Neutrophil (primary cell): ENCODE measurements at regions not wholly inside any gene's neighbourhood (a gene's known extent, or its start where the extent isn't known, plus 50 kb on each side); places are given as distances from the start of the nearest gene placed in this dataset.

Source experiments
- H3K27ac ChIP-seq: fragments of 200-600 bp; sonication (generic); 2 replicates; pipeline ENCODE4 v1.5.1; 2016; ENCODE audit warnings: mild to moderate bottlenecking, moderate library complexity
- H3K27me3 ChIP-seq: fragments of 200-600 bp; sonication (generic); 2 replicates; pipeline ENCODE4 v1.6.0; 2016; ENCODE audit warnings: mild to moderate bottlenecking
- H3K36me3 ChIP-seq: fragments of 200-600 bp; sonication (generic); 2 replicates; pipeline ENCODE4 v1.5.1; 2017
- H3K4me1 ChIP-seq, 2 experiments: fragments of 200-600 bp in 1 of 2; sonication (generic) in 1 of 2; 1 replicate in 1 of 2; 2 replicates in 1 of 2; pipeline versions ENCODE4 v1.5.1 to v1.6.1; 2013 to 2016; ENCODE audit warnings: low read depth in 1 of 2, low read length in 1 of 2, mild to moderate bottlenecking in 1 of 2, moderate library complexity in 1 of 2; ENCODE audit not compliant: control insufficient read depth in 1 of 2, insufficient read depth in 1 of 2
- H3K4me3 ChIP-seq, 2 experiments: fragments of 200-600 bp in 1 of 2; sonication (generic) in 1 of 2; 1 replicate in 1 of 2; 2 replicates in 1 of 2; pipeline ENCODE4 v1.5.1; 2013 to 2016; ENCODE audit warnings: low read depth in 1 of 2, low read length in 1 of 2, mild to moderate bottlenecking in 1 of 2, moderate library complexity in 1 of 2
- H3K9me3 ChIP-seq: fragments of 200-600 bp; sonication (generic); 2 replicates; pipeline ENCODE4 v1.5.1; 2016
- TF ChIP-seq, protein P1 (sequence below): fragments of 200-600 bp; sonication (generic); IDR thresholded peaks from 2 replicates; pipeline ENCODE4 v1.5.1; 2016; ENCODE audit warnings: antibody characterized with exemption

GRCh38 chr1:38541223-38541622, 318.3 kb downstream of the RRAGC start:
- Histone ChIP-seq H3K27ac (no peak overlapping the region), H3K9me3 (no peaks in the 10 kb centered on the region), H3K4me1 (no peaks in the 10 kb centered on the region), H3K36me3 (no peaks in the 10 kb centered on the region), H3K27me3 (peaks cover 63% of the 10 kb centered on the region), H3K4me3 (no peak overlapping the region)
- TF ChIP-seq, protein P1, sequence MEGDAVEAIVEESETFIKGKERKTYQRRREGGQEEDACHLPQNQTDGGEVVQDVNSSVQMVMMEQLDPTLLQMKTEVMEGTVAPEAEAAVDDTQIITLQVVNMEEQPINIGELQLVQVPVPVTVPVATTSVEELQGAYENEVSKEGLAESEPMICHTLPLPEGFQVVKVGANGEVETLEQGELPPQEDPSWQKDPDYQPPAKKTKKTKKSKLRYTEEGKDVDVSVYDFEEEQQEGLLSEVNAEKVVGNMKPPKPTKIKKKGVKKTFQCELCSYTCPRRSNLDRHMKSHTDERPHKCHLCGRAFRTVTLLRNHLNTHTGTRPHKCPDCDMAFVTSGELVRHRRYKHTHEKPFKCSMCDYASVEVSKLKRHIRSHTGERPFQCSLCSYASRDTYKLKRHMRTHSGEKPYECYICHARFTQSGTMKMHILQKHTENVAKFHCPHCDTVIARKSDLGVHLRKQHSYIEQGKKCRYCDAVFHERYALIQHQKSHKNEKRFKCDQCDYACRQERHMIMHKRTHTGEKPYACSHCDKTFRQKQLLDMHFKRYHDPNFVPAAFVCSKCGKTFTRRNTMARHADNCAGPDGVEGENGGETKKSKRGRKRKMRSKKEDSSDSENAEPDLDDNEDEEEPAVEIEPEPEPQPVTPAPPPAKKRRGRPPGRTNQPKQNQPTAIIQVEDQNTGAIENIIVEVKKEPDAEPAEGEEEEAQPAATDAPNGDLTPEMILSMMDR, result no peak

DNA sequence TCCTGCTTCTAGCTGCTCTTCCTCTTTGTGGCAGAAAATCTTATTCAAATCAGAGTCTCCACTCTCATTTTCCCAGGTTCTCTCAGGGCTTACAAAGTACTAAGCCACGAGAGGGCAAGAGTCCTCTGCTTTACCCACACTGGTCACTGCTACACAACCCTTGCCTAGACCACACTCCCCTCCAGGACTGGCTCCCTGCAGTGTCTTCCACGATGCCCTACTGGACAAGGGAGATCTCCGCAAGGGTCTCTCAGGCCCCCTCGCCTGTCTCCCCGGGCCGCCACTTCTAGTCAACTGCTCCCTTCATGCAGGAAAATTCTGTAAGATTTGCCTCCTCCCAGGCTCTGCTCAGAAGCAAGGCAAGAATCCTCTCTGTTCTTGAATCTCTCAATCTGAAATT, 319.6 kb downstream of the RRAGC start:
- H3K27ac ChIP-seq, result no peak overlapping the region
- no peaks in the 10 kb centered on the region for H3K9me3 ChIP-seq
- H3K27me3 ChIP-seq, result peaks cover 61% of the 10 kb centered on the region
- H3K36me3 ChIP-seq, result no peaks in the 10 kb centered on the region
- TF ChIP-seq, protein P1, result no peak
- no peak overlapping the region for H3K4me3 ChIP-seq
- no peaks in the 10 kb centered on the region for H3K4me1 ChIP-seq

DNA sequence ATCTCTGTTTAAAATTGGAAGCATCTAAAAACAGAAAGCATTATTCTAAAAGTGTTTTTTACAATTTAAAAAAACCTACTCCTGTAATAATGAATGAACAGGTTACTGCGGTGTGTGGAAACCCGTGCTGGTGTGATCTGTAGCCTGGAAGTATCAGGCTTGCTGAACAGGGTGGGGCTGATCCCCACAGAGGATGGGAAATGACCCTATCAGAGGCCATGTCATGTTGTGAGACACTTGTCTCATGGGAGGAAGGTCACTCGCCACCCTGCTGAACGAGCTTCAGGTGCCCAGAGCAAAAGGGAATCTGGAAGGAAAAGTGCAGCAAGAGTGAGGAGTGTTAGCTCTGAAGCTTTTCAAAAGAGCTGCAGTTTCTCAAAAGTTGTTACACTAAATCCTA, 320.7 kb downstream of the RRAGC start:
- H3K36me3 ChIP-seq, result no peaks in the 10 kb centered on the region
- H3K27me3 ChIP-seq, result peaks cover 72% of the 10 kb centered on the region
- H3K4me1 ChIP-seq, result no peaks in the 10 kb centered on the region
- no peak overlapping the region for H3K4me3 ChIP-seq
- H3K9me3 ChIP-seq, result no peaks in the 10 kb centered on the region
- TF ChIP-seq, protein P1, result no peak
- no peak overlapping the region for H3K27ac ChIP-seq

- peaks cover 70% of the 10 kb centered on the region for H3K27me3 ChIP-seq
- no peaks in the 10 kb centered on the region for H3K4me1 ChIP-seq
- H3K4me3 ChIP-seq, result no peak overlapping the region
Observed at GRCh38 chr1:38536089-38536488, 323.5 kb downstream of the RRAGC start.

DNA sequence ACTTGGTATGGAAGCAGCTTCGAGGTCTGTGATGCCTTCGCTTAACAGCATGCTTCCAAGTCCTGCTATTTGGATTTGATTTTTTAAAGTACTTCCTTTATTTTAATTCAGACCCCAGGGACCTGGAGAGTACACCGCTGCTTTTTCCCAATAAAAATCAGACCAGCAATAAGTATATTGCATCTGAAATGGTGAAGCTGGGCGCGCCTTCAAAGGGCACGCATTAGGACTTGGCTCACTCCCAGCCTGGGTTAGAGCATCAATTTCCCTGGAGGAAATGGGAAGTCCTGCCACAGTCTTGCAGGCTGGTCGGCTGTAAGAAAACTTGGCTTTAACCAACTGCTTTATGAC, 325.1 kb downstream of the RRAGC start:
- peaks cover 54% of the 10 kb centered on the region for H3K27me3 ChIP-seq
- H3K36me3 ChIP-seq, result no peaks in the 10 kb centered on the region
- no peak overlapping the region for H3K27ac ChIP-seq
- no peaks in the 10 kb centered on the region for H3K9me3 ChIP-seq
- no peak overlapping the region for H3K4me3 ChIP-seq
- TF ChIP-seq, protein P1, result no peak
- H3K4me1 ChIP-seq, result no peaks in the 10 kb centered on the region

More at GRCh38 chr1:38536089-38536488, 323.5 kb downstream of the RRAGC start:
- no peak overlapping the region for H3K27ac ChIP-seq
- H3K9me3 ChIP-seq, result no peaks in the 10 kb centered on the region
- TF ChIP-seq, protein P1, result no peak
- H3K36me3 ChIP-seq, result no peaks in the 10 kb centered on the region
